ENCODE measurements at regions not wholly inside any gene's neighbourhood (a gene's known extent, or its start where the extent isn't known, plus 50 kb on each side); places are given as distances from the start of the nearest gene placed in this dataset.
"Not testable (repeated sequence)": the region's sequence is repeated elsewhere in the genome, so short reads cannot be mapped to it uniquely, and the experiment has no call there.

DNA sequence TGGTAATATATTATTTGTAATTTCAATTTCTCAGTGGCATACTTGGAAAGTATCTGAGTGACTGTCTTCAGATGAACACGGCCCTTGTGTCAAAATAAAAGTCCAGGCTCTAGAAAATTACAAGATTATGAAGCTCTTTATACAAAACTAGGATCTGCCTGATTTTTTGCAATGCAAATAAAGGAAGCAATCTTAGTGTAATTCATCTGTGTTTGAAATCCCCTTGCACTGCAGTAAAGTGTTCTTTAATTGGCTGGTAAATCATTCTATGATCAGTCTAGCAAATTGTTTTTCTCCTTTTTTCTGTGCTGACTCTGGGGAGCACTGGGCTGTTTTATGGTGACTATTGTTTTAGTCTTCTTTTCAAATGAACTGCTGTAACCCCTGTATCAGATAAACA, 1039.0 kb downstream of the SOCS6 start:
- no peak overlapping the region for H3K27ac ChIP-seq
- no peak overlapping the region for H3K4me3 ChIP-seq

DNA sequence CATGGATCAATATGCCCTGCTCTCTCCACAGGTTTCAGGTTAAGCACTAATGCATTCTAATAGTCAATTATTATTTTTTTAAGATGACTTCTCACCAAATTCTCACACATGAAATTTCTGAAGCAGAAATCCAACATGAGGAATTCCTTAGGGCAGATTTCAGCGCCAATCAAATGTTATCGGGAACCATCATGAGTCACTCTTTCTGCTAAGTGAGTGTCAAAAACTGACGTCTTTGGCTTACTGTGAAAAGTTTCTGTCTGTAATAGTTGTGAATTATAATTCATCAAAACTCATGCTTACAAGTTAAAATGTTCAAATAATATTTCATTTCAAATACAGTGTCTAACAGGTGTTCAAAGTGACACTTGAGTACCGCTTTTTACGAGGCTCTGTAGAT, 1038.6 kb downstream of the SOCS6 start:
- Histone ChIP-seq H3K27ac (no peak overlapping the region), H3K4me3 (no peak overlapping the region)

- Histone ChIP-seq H3K4me3 (no peak overlapping the region), H3K27ac (no peak overlapping the region)
Observed at GRCh38 chr18:71326826-71327225, 1038.0 kb downstream of the SOCS6 start.

DNA sequence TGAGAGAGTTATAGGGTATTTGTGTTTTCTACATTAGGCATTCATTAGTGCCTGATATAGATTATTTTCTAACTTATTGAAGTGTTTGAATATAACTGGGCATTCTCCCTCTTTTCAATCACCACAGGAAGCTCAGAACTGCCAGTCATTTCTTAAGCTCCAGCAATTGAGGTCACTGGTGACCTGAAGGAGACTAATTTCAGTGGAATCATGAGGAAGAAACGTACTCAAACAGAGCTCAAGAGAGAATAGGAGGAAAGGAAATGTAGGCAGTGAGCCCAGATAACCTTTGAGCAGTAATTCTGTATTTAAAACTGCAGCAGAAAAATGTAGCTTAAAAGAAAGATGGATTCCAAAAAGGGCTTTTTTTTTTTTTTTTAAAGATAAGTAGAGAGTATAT, 1035.5 kb downstream of the SOCS6 start:
- Histone ChIP-seq H3K4me3 (no peak overlapping the region), H3K27ac (no peak overlapping the region)

- H3K27ac ChIP-seq = no peak overlapping the region
- no peak overlapping the region for H3K4me3 ChIP-seq
Observed at GRCh38 chr18:71322201-71322600, 1033.4 kb downstream of the SOCS6 start.

DNA sequence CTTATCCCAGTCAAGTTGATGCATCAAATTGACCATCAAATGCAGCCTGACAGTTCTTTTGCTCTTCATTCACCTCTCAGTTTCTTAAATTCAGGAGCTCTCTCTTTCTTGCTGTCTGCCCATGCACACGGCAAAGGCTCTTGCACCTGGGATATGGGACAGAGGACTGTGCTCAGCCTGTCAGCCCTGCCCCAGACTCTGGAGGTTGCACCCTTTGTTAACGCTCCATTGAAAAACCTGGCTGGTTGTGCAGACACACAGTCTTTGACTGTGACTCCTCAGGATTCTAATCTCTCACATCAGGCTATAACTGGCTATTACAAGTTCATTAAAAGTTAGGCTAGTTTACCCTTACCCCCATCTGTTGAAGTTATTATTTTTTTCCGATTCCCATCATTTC, 1032.5 kb downstream of the SOCS6 start:
- Histone ChIP-seq H3K4me3 (no peak overlapping the region), H3K27ac (no peak overlapping the region)

DNA sequence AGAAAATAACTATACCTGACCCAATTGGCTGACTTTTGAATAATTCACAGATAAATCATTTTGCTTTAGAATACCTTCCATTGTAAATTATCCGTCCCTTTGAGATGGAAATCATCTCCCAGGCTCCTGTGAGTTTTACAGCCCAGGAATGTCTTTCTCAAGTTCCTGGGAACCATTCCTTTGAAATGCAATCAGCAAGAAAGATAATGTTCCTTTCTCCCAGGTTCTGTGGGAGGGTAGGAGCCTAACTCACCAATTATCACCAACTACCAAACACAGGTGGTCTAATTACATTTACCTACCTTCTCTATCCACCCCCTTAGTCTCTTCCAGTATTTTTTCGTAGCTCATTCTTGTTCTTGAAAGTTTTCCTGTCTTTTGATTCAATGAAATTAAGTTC, 1016.0 kb downstream of the SOCS6 start:
- H3K27ac ChIP-seq = no peak overlapping the region
- H3K4me3 ChIP-seq = no peak overlapping the region

GRCh38 chr18:71303743-71304142, 1014.9 kb downstream of the SOCS6 start:
- H3K27ac ChIP-seq, H3K4me3 ChIP-seq: not testable (repeated sequence)

DNA sequence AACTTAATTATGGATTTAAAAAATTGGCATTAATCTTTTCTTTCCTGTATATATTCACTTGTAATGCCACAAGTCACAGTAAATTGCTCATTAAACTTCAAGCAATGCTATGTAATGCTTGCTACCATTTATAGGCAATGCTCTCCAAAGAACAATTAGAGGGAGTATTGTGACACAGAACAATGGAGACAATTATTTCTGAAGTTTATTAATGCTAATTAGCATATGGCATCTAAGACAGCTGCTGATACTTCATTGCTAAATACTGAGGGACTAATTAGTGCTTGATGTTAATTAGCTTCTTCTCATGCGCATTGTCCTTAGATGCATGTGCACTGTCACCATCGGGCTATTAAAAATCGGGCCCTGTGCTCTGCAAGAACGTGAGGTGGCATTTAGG, 1012.8 kb downstream of the SOCS6 start:
- Histone ChIP-seq H3K27ac (no peak overlapping the region), H3K4me3 (no peak overlapping the region)

GRCh38 chr18:71294201-71294600, 1005.4 kb downstream of the SOCS6 start:
- not testable (repeated sequence) for H3K4me3 ChIP-seq, H3K27ac ChIP-seq

DNA sequence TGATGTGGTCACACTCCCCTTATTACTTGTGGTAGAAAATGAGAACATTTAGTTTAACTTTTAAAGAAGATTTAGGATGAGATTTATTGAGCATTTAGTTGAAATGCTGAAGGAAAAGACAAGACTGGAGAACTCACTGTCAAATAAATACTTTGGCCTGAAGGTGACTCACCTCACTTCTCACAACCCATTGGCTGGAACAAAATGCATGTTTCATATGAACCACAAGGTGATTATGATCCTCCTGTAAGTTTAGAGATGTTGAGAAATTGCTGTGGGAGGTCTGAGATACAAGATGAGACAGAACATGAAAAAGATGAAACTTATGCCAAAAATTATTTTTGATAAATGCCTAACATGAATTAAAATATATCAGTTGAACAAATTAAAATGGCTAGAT, 1004.5 kb downstream of the SOCS6 start:
- H3K27ac ChIP-seq = no peak overlapping the region
- no peak overlapping the region for H3K4me3 ChIP-seq

DNA sequence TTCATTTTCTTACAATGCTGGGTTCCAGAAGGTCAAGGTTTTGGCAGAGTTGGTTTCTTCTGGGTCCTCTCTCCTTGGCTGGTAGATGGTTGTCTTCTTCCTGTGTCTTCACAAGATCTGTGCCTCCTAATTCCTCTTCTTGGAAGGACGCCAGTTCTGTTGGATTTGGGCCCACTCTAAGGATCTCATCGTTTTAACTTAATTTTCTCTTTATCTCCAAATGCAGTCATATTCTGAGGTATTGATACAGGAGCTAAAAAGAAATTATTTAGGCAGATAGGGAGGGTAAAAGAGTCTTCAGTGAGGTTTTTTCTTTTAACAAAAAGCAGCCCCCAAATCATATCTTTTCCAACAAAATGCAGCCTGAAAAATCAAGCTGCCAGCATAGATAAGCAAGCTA, 998.4 kb downstream of the SOCS6 start:
- Histone ChIP-seq H3K4me3 (no peak overlapping the region), H3K27ac (no peak overlapping the region)

DNA sequence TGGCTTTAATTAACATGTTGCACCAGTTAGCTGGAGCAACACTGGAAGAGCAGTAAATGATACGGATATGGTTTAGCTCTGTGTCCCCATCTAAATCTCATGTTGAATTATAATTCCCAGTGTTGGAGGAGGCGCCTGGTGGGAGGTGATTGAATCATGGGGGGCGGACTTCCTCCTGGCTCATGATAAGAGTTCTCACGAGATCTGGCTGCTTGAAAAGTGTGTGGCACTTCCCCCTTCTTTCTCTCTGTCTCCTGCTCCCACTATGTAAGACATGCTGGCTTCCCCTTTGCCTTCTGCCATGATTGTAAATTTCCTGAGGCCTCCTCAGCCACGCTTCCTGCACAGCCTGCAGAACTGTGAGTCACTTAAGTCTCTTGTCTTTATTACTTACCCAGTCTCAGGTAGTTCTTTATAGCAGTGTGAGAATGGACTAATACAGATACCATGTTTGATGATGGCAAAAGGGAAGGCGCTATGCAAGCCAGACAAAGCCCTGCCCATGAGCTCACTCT, 963.6 kb downstream of the SOCS6 start:
- H3K4me3 ChIP-seq = no peak overlapping the region

GRCh38 chr18:71250191-71250590, 961.3 kb downstream of the SOCS6 start:
- Histone ChIP-seq H3K27ac (no peak overlapping the region), H3K4me3 (no peak overlapping the region)

More for the DNA sequence above, 963.6 kb downstream of the SOCS6 start:
- H3K27ac ChIP-seq = no peak overlapping the region

GRCh38 chr18:71249791-71250190, 960.9 kb downstream of the SOCS6 start:
- no peak overlapping the region for H3K27ac ChIP-seq
- no peak overlapping the region for H3K4me3 ChIP-seq

DNA sequence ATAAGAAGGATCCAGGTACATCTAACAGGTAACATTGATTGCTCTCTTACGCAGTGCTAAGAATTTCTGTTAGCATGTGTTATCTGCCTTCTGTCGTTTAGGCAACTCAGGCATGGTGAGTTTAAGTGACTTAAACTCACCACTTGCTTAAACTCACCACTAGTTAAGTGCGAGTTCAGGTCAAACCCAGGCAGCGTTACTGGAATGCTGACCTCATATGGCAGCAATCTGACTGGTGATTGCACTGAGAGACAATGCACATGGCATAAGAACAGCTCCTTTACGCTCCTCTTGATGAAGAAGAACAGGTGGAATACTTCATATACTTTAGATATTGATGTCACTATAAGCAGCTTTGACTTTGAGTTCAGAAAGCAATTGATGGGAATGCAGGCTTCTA, 954.1 kb downstream of the SOCS6 start:
- Histone ChIP-seq H3K27ac (no peak overlapping the region), H3K4me3 (no peak overlapping the region)

GRCh38 chr18:71238974-71239624, 950.3 kb downstream of the SOCS6 start:
- Histone ChIP-seq H3K4me3 (no peak overlapping the region), H3K27ac (no peak overlapping the region)

GRCh38 chr18:71237641-71238040, 948.8 kb downstream of the SOCS6 start:
- no peak overlapping the region for H3K27ac ChIP-seq
- H3K4me3 ChIP-seq = no peak overlapping the region

GRCh38 chr18:71233177-71233576, 944.3 kb downstream of the SOCS6 start:
- Histone ChIP-seq H3K4me3 (no peak overlapping the region), H3K27ac (no peak overlapping the region)

DNA sequence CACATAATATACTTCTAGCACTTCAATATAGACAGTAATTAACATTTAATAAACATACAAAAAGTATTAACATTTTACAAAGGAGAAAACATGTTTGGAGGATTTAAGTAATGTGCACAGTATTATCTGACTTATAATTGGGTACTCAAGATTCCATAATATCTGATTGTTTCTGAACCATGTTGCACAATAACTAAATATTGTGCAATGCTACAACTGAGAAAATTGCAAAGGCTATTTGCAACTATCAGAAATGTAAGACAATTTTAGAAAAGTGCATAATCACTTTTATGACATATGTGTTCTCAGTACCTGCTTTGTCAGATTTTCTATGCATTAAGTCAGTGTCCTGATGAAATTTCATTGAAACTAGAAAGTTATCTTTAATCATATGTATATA, 934.6 kb downstream of the SOCS6 start:
- H3K4me3 ChIP-seq = no peak overlapping the region
- H3K27ac ChIP-seq = no peak overlapping the region

DNA sequence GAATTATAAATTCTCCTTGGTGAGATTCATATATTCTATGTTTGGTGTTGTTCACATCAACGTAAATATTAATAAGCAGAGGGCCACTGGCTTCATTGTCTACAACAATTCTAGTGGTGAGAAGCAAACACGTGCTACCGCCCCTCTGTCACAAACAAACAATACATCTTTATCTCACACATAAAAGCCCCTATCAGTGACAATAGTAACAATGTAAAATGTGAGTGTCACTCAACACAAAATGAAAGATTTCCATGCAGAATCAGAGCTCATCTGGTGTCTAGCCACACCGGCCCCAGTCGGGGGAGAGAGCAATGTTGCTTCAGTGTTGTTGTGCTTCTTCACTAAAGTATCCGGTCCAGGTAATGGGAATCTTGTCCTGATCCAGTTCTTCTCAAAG, 932.6 kb downstream of the SOCS6 start:
- Histone ChIP-seq H3K4me3 (no peak overlapping the region), H3K27ac (no peak overlapping the region)

GRCh38 chr18:71212739-71213138, 923.9 kb downstream of the SOCS6 start:
- H3K27ac ChIP-seq, H3K4me3 ChIP-seq: not testable (repeated sequence)

Data from skin epidermis (tissue), 12 donors.